Effector memory CD8-positive, alpha-beta T cell (primary cell): ENCODE measurements at regions not wholly inside any gene's neighbourhood (a gene's known extent, or its start where the extent isn't known, plus 50 kb on each side); places are given as distances from the start of the nearest gene placed in this dataset.
"Not testable (repeated sequence)": the region's sequence is repeated elsewhere in the genome, so short reads cannot be mapped to it uniquely, and the experiment has no call there.

ENCODE experiments used
- ATAC-seq: fragments of 150-1000 bp; cut with Tn5 transposase; replicated peaks from 2 replicates; pipeline ENCODE4 v1.10.0; 2021; ENCODE audit warnings: mild to moderate bottlenecking, moderate library complexity
- DNase-seq, 3 experiments: peaks; one replicate each; pipeline ENCODE4 v3.0.0; 2021
- H3K27ac Mint-ChIP-seq, 2 donors: one replicate each; pipeline ENCODE4 v1.8.0; 2022; ENCODE audit warnings: mild to moderate bottlenecking in 2 of 2, mixed read lengths in 2 of 2, moderate library complexity in 2 of 2
- H3K27me3 Mint-ChIP-seq, 2 donors: one replicate each; pipeline ENCODE4 v1.8.0; 2022; ENCODE audit warnings: mixed read lengths in 2 of 2
- H3K36me3 Mint-ChIP-seq: one replicate; pipeline ENCODE4 v1.8.0; 2022; ENCODE audit warnings: mild to moderate bottlenecking, moderate library complexity, mixed read lengths; ENCODE audit not compliant: insufficient read depth
- H3K4me1 Mint-ChIP-seq, 2 donors: one replicate each; pipeline ENCODE4 v1.8.0; 2022; ENCODE audit warnings: low read depth in 2 of 2, mixed read lengths in 2 of 2
- H3K4me3 Mint-ChIP-seq, 2 donors: one replicate each; pipeline ENCODE4 v1.8.0; 2022; ENCODE audit warnings: mild to moderate bottlenecking in 2 of 2, mixed read lengths in 2 of 2, moderate library complexity in 2 of 2
- H3K9me3 Mint-ChIP-seq, 2 donors: one replicate each; pipeline ENCODE4 v1.8.0; 2022; ENCODE audit warnings: mixed read lengths in 2 of 2

- no peaks in the 10 kb centered on the region for H3K4me1 Mint-ChIP-seq
- no peaks in the 10 kb centered on the region for H3K36me3 Mint-ChIP-seq
- H3K9me3 Mint-ChIP-seq = no peaks in the 10 kb centered on the region
- H3K27me3 Mint-ChIP-seq = no peaks in the 10 kb centered on the region
- H3K27ac Mint-ChIP-seq = no peak overlapping the region
- no peak overlapping the region for H3K4me3 Mint-ChIP-seq
- DNase-seq (no peak), ATAC-seq (no peak)
Measured at GRCh38 chr2:194870974-194871535, 786.0 kb upstream of the SLC39A10 start.

DNA sequence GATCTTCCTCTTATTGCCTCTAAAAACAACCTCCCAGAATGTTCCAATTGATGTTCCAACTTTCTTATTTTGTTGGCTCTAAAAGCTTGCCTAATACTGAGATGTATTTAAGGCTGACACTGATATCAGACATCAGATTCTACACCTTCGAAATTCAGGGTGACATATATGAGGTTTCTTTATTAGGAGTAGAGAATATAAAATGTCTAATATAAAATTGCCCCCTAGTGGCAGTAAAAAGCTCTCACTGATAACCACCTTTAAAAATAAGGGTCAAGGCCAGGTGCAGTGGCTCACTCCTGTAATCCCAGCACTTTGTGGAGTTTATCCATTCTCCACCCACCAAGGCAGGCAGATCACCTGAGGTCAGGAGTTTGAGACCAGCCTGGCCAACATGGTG is 789.7 kb upstream of the SLC39A10 start:
- Mint-ChIP-seq H3K4me3 (no peak overlapping the region), H3K36me3 (no peaks in the 10 kb centered on the region), H3K4me1 (no peaks in the 10 kb centered on the region), H3K27me3 (no peaks in the 10 kb centered on the region), H3K27ac (no peak overlapping the region), H3K9me3 (no peaks in the 10 kb centered on the region)
- no peak for DNase-seq
- no peak for ATAC-seq

GRCh38 chr2:194854941-194855340 is 802.1 kb upstream of the SLC39A10 start:
- Mint-ChIP-seq H3K4me3 (no peak overlapping the region), H3K27me3 (no peaks in the 10 kb centered on the region), H3K4me1 (no peaks in the 10 kb centered on the region), H3K9me3 (peaks cover 6 to 7% of the 10 kb centered on the region in 2 donors), H3K36me3 (no peaks in the 10 kb centered on the region), H3K27ac (no peak overlapping the region)
- ATAC-seq (no peak), DNase-seq (no peak)

DNA sequence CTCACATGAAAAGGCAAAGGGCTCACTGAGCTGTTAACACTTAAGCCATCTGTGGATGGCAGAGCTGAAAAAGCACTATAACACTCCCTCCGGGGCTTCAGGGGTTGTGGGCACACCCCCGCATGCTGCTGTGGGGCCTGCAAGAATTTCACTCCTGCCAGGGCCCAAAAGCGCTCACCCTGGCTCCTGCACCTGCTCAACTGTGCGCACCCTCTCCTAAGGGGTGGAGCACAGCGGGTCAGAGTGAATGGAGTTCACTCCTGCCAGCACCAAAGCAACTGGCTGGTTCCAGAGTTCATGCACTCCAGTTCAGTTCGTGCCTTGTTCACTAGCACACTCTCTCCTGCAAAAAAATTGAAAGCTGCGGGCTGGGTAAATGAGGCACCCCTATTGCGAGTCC is 814.2 kb upstream of the SLC39A10 start:
- H3K36me3 Mint-ChIP-seq = no peaks in the 10 kb centered on the region
- no peaks in the 10 kb centered on the region for H3K4me1 Mint-ChIP-seq
- no peak overlapping the region for H3K27ac Mint-ChIP-seq
- no peak overlapping the region for H3K4me3 Mint-ChIP-seq
- ATAC-seq (no peak), DNase-seq (no peak)
- no peaks in the 10 kb centered on the region for H3K27me3 Mint-ChIP-seq
- H3K9me3 Mint-ChIP-seq = peaks cover 0 to 2% of the 10 kb centered on the region in 2 donors

DNA sequence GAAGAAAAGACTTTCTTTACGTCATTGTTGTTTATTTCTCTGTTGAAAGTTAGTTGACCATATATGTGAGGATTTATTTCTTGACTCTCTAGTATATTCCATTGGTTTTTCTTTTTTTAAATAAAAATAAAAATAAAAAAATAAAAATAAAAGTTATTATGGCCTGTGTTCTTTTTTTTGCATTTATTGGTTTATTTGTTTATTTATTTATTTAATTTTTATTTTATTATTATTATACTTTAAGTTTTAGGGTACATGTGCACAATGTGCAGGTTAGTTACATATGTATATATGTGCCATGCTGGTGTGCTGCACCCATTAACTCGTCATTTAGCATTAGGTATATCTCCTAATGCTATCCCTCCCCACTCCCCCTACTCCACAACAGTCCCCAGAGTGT is 822.7 kb upstream of the SLC39A10 start:
- not testable (repeated sequence) for DNase-seq, H3K27me3 Mint-ChIP-seq, ATAC-seq, H3K4me1 Mint-ChIP-seq, H3K27ac Mint-ChIP-seq, H3K36me3 Mint-ChIP-seq, H3K4me3 Mint-ChIP-seq, H3K9me3 Mint-ChIP-seq

GRCh38 chr2:194826241-194826640 is 830.8 kb upstream of the SLC39A10 start:
- H3K4me3 Mint-ChIP-seq = no peak overlapping the region
- DNase-seq (no peak), ATAC-seq (no peak)
- no peaks in the 10 kb centered on the region for H3K4me1 Mint-ChIP-seq
- H3K27me3 Mint-ChIP-seq = no peaks in the 10 kb centered on the region
- no peaks in the 10 kb centered on the region for H3K9me3 Mint-ChIP-seq
- no peak overlapping the region for H3K27ac Mint-ChIP-seq
- no peaks in the 10 kb centered on the region for H3K36me3 Mint-ChIP-seq

DNA sequence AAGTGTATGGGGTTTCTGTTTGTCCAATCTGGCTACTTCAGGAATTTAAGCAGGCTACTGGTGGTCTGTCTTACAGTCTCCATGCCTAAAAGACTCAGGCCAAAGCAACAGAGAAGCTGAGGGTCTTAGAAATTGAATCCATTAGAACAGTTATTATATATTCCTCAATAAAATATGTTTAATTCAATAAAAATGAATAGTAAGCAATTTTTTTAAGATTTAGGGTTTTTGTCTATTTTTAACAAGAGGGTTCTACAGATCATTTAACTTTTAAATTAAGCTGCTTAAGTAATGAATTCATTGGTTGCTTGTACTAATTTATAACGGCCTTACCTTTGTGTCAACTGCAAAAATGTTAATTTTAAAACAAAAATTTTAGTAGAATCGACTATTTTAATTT is 832.6 kb upstream of the SLC39A10 start:
- H3K4me3 Mint-ChIP-seq = no peak overlapping the region
- H3K27ac Mint-ChIP-seq = no peak overlapping the region
- ATAC-seq (no peak), DNase-seq (no peak)
- H3K9me3 Mint-ChIP-seq = no peaks in the 10 kb centered on the region
- no peaks in the 10 kb centered on the region for H3K4me1 Mint-ChIP-seq
- no peaks in the 10 kb centered on the region for H3K27me3 Mint-ChIP-seq
- H3K36me3 Mint-ChIP-seq = no peaks in the 10 kb centered on the region

DNA sequence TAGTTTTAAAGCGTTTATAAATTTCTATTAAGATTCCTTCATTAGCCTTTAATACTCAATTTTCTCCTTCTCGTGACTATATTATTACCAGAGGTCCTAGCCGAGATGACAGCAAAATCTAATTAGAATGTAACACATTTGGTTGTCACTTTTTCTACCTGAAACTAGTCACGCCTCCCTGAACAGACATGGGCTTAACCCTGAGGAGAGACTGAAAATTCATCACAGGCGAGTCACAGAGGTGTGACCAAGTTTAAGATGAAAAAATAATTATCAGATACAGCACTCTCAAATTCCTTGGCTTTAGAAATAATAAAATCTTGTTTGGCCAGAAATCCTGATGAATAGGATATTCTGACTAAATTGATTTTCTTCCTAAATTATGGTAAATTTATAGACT is 834.4 kb upstream of the SLC39A10 start:
- Mint-ChIP-seq H3K9me3 (no peaks in the 10 kb centered on the region), H3K4me3 (no peak overlapping the region), H3K27me3 (no peaks in the 10 kb centered on the region), H3K27ac (no peak overlapping the region), H3K4me1 (no peaks in the 10 kb centered on the region), H3K36me3 (no peaks in the 10 kb centered on the region)
- DNase-seq (no peak), ATAC-seq (no peak)

GRCh38 chr2:194822097-194822496 is 834.9 kb upstream of the SLC39A10 start:
- H3K9me3 Mint-ChIP-seq = no peaks in the 10 kb centered on the region
- H3K27ac Mint-ChIP-seq = no peak overlapping the region
- DNase-seq (no peak), ATAC-seq (no peak)
- no peaks in the 10 kb centered on the region for H3K36me3 Mint-ChIP-seq
- H3K27me3 Mint-ChIP-seq = no peaks in the 10 kb centered on the region
- H3K4me1 Mint-ChIP-seq = no peaks in the 10 kb centered on the region
- no peak overlapping the region for H3K4me3 Mint-ChIP-seq

- Mint-ChIP-seq H3K36me3 (no peaks in the 10 kb centered on the region), H3K9me3 (no peaks in the 10 kb centered on the region), H3K27me3 (no peaks in the 10 kb centered on the region), H3K4me3 (no peak overlapping the region), H3K4me1 (no peaks in the 10 kb centered on the region), H3K27ac (no peak overlapping the region)
- DNase-seq = no peak
- no peak for ATAC-seq
Measured at GRCh38 chr2:194819367-194819766, 837.7 kb upstream of the SLC39A10 start.

DNA sequence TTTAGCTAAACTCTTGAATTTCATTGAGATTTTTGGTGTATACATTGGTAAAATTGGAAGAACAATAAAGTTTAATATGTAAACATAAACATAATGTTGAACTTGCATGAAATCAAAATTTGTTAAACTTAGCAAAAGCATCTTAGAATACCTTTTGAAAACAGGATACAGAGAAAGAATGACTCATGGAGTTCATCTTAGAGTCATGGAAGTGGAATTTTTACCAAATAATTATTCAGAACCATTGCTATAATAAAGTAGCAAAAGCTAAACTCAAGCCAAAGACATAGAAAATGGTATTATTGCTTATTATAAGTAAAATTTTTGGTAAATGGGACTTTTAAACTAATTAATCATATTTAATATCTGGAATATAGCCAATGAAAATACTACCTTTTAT is 841.6 kb upstream of the SLC39A10 start:
- ATAC-seq (no peak), DNase-seq (no peak)
- Mint-ChIP-seq H3K36me3 (no peaks in the 10 kb centered on the region), H3K4me3 (no peak overlapping the region), H3K4me1 (no peaks in the 10 kb centered on the region), H3K27me3 (no peaks in the 10 kb centered on the region), H3K9me3 (no peaks in the 10 kb centered on the region), H3K27ac (no peak overlapping the region)

DNA sequence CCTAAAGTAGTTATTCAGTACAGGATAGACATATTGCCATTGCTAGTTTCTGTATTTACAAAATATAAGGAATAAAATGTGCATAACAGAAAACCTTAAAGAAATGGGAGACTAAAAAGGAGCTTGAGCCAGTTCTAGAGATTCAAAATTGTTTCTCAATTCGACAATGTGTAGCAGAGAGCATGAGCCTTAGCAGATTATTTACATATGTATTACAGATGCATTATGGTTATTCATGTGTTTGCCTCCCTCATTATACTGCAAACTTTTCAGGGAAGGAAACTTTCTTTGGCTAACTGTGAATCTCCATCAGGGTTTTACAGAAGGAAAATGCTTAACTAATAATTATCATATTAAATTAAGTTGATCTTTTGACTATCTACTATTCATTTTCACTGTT is 854.4 kb upstream of the SLC39A10 start:
- H3K27ac Mint-ChIP-seq = no peak overlapping the region
- H3K36me3 Mint-ChIP-seq = no peaks in the 10 kb centered on the region
- no peaks in the 10 kb centered on the region for H3K4me1 Mint-ChIP-seq
- no peak for ATAC-seq
- H3K27me3 Mint-ChIP-seq = no peaks in the 10 kb centered on the region
- no peak overlapping the region for H3K4me3 Mint-ChIP-seq
- no peak for DNase-seq
- H3K9me3 Mint-ChIP-seq = peaks cover 5 to 8% of the 10 kb centered on the region in 2 donors

GRCh38 chr2:194787071-194787470 is 870.0 kb upstream of the SLC39A10 start:
- not testable (repeated sequence) for H3K36me3 Mint-ChIP-seq, H3K27me3 Mint-ChIP-seq, DNase-seq, H3K27ac Mint-ChIP-seq, H3K4me3 Mint-ChIP-seq, H3K4me1 Mint-ChIP-seq, H3K9me3 Mint-ChIP-seq, ATAC-seq

- ATAC-seq, H3K4me3 Mint-ChIP-seq, H3K36me3 Mint-ChIP-seq, H3K27me3 Mint-ChIP-seq, H3K4me1 Mint-ChIP-seq, H3K27ac Mint-ChIP-seq, DNase-seq, H3K9me3 Mint-ChIP-seq: not testable (repeated sequence)
Measured at GRCh38 chr2:194771394-194771793, 885.6 kb upstream of the SLC39A10 start.

GRCh38 chr2:194769030-194769429 is 888.0 kb upstream of the SLC39A10 start:
- ATAC-seq (no peak), DNase-seq (no peak)
- Mint-ChIP-seq H3K36me3 (no peaks in the 10 kb centered on the region), H3K27me3 (no peaks in the 10 kb centered on the region), H3K9me3 (peaks cover 2 to 6% of the 10 kb centered on the region in 2 donors), H3K4me3 (no peak overlapping the region), H3K27ac (no peak overlapping the region), H3K4me1 (no peaks in the 10 kb centered on the region)
